HepG2 (cell line): ENCODE measurements at regions not wholly inside any gene's neighbourhood (a gene's known extent, or its start where the extent isn't known, plus 50 kb on each side); places are given as distances from the start of the nearest gene placed in this dataset.

Experiments
- CTCF ChIP-seq: sonication (generic); formaldehyde crosslinking; IDR thresholded peaks from 2 replicates; pipeline ENCODE4 v1.5.0; 2020; ENCODE audit warnings: mild to moderate bottlenecking, missing genetic modification reagents, moderate library complexity
- RBFOX2 ChIP-seq: fragments of 200-400 bp; formaldehyde crosslinking; IDR thresholded peaks from 2 replicates; pipeline ENCODE4 v1.6.1; 2017; ENCODE audit warnings: low read depth, mild to moderate bottlenecking, low read length

- TF ChIP-seq CTCF (CRISPR knock-in tag) = no peak
- no peak for TF ChIP-seq RBFOX2
Measured at GRCh38 chr2:11097038-11097720, 58.1 kb upstream of the SLC66A3 start.
